ENCODE measurements at regions not wholly inside any gene's neighbourhood (a gene's known extent, or its start where the extent isn't known, plus 50 kb on each side); places are given as distances from the start of the nearest gene placed in this dataset.

DNA sequence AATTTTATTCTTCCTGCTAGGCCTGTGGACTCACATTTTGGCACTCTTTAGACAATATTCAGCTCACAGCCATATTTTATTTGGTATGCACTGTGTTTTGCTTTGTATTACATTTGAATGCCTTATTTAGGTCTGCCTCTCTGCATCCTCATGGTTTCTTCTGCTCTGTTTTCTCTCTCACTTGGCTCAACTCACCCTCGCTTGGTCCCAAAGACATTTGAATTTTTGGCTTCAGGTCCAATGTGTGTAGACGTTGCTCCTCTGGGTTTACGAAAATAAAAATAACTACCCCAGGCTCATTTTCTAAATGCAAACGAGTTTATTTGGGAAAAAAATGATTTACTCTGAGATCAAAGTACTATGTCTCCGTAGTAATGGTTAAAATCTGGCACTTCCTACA is 91.1 kb upstream of the REG3A start:
- no peaks in the 10 kb centered on the region for H3K27me3 Mint-ChIP-seq (ENCODE audit: low read depth, poor library complexity)
- no peaks in the 10 kb centered on the region for H3K9me3 Mint-ChIP-seq
- TF ChIP-seq, protein P1, sequence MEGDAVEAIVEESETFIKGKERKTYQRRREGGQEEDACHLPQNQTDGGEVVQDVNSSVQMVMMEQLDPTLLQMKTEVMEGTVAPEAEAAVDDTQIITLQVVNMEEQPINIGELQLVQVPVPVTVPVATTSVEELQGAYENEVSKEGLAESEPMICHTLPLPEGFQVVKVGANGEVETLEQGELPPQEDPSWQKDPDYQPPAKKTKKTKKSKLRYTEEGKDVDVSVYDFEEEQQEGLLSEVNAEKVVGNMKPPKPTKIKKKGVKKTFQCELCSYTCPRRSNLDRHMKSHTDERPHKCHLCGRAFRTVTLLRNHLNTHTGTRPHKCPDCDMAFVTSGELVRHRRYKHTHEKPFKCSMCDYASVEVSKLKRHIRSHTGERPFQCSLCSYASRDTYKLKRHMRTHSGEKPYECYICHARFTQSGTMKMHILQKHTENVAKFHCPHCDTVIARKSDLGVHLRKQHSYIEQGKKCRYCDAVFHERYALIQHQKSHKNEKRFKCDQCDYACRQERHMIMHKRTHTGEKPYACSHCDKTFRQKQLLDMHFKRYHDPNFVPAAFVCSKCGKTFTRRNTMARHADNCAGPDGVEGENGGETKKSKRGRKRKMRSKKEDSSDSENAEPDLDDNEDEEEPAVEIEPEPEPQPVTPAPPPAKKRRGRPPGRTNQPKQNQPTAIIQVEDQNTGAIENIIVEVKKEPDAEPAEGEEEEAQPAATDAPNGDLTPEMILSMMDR (IDR thresholded peaks at IDR 0.05): no peak
- no peaks in the 10 kb centered on the region for H3K36me3 Mint-ChIP-seq (ENCODE audit: low read depth)
- H3K27ac Mint-ChIP-seq: no peak overlapping the region
- DNase-seq: no peak
- H3K4me1 Mint-ChIP-seq: peaks cover 13% of the 10 kb centered on the region
- H3K4me3 Mint-ChIP-seq: no peak overlapping the region

DNA sequence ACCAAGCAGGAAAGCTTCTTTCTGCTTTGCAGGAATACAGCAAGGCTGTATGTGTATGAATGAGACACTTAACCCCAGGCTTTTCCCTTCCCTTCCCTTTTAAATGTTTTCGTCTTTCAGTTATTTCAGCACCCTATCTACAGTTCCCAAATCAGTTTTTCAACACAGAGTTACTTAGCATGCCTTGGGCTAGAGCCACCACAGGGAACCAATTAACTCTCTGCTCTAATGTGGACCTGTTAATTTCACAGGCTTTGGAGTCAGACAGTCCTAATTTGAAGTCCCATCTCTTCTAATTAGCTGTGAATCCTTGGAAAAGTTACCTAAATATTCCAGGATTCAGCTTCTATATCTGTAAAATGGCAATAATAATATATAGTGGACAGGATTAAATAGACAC is 89.2 kb upstream of the REG3A start:
- Mint-ChIP-seq H3K36me3 (ENCODE audit: low read depth) (no peaks in the 10 kb centered on the region), H3K27me3 (ENCODE audit: low read depth, poor library complexity) (no peaks in the 10 kb centered on the region), H3K27ac (no peak overlapping the region), H3K4me1 (peaks cover 11% of the 10 kb centered on the region), H3K9me3 (no peaks in the 10 kb centered on the region), H3K4me3 (no peak overlapping the region)
- DNase-seq: no peak
- TF ChIP-seq, protein P1 (IDR thresholded peaks at IDR 0.05): no peak

DNA sequence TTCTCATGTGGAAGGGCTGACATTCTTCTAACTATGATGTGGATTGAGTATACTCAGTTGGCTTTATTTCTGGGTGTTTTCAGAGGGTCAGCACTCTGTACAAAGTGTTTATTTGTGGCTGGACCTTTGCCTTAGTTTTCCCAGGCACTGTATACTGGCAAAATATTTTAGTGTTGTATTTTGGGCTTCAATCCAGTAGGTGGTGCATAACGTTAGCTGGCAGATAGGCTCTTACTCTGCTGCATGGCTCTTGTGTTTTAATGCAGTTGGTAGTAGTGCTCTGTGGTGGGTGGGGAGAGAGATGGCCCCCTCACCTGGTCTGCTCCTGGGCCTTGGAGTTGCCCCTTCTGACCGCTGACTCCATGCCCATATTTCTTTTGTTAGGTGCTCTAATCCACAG is 75.6 kb upstream of the REG3A start:
- no peak overlapping the region for H3K27ac Mint-ChIP-seq
- no peak overlapping the region for H3K4me3 Mint-ChIP-seq
- H3K4me1 Mint-ChIP-seq: no peaks in the 10 kb centered on the region
- H3K9me3 Mint-ChIP-seq: peaks cover 36% of the 10 kb centered on the region
- no peak for DNase-seq
- TF ChIP-seq, protein P1 (IDR thresholded peaks at IDR 0.05): no peak
- no peaks in the 10 kb centered on the region for H3K27me3 Mint-ChIP-seq (ENCODE audit: low read depth, poor library complexity)
- peaks cover 5% of the 10 kb centered on the region for H3K36me3 Mint-ChIP-seq (ENCODE audit: low read depth)

DNA sequence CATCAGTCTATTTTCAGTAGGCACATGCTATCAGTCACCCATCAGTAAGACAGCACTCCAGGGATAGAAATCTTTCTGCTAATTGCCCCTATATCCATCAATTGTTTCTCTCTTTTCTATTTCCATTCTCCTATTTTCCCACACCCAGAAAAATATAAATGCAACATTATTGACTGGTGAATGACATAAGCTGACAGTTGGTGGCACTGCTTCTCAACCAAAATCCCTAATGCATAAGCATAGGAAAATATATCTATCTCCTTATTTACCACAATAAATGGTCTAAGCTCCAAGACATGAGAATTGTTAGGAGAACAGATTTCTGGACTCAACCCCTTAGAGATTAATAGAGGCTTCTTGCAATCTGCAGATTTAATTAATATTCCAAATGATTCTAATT is 64.0 kb upstream of the REG3A start:
- Mint-ChIP-seq H3K27ac (no peak overlapping the region), H3K4me1 (peaks cover 16% of the 10 kb centered on the region), H3K27me3 (ENCODE audit: low read depth, poor library complexity) (no peaks in the 10 kb centered on the region), H3K4me3 (no peak overlapping the region), H3K36me3 (ENCODE audit: low read depth) (no peaks in the 10 kb centered on the region), H3K9me3 (no peaks in the 10 kb centered on the region)
- no peak for DNase-seq
- TF ChIP-seq, protein P1 (IDR thresholded peaks at IDR 0.05): no peak

DNA sequence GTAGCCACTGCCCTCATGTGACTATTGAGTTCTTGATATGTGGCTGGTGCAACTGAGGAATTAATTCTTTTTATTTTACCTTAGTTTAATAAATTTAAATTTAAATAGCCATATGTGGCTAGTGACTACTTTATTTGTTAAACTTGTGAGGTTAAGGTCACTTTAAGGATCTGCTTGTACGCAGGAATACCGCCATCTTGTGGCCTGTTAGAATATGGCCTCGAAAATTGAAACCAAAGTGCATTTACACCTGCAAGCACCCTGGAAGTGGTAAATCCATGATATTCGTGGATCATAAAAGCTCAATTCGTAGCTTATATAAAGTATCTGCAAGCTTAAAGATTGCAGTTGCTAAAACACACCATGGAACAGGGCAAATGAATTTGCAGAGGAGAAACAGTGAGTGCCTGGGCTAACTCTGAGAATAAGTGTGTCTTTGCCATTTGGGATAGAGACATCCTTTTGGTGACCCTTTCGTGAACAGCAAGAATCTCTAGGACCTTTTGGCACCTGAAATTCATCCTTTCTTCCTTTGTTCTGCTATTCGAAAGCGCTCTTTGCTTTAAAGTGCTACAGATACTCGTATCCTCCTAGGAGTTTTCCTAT is 59.9 kb upstream of the REG3A start:
- peaks cover 20% of the 10 kb centered on the region for H3K36me3 Mint-ChIP-seq (ENCODE audit: low read depth)
- H3K27ac Mint-ChIP-seq: no peak overlapping the region
- peaks cover 30% of the 10 kb centered on the region for H3K9me3 Mint-ChIP-seq
- H3K4me3 Mint-ChIP-seq: no peak overlapping the region
- TF ChIP-seq, protein P1 (IDR thresholded peaks at IDR 0.05): peak; percentile 89
- peaks cover 22% of the 10 kb centered on the region for H3K4me1 Mint-ChIP-seq
- DNase-seq: peak; percentile 47
- no peaks in the 10 kb centered on the region for H3K27me3 Mint-ChIP-seq (ENCODE audit: low read depth, poor library complexity)

DNA sequence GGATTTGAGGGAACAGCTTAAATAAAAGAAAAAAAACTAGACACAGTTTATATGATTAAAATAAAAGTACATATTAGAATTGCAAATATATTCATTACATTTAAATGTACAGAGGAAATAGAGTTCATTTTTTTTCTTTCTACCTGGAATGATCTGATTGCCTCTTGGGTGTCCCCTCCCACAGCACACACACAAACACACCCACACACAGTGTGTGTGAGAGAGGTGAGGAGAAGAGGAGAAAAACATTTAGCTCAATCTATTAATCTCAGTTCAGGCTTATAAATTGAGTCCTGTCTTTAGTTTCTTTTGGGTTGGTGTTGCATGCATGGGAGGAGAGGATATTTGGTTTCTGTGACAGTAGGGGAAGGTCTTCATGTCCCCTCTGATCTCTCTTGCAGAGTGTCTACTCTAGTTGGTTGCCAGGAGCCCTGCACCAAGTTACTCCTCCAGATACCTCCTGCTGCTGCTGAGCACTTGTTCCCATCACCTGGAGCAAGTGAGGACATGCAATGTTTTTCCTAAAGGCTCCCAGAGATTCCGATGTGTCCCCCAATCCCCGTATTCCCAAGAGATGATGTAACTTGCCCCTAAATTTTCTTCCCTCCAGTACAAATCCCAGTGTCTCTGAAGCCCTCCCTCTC is 50.8 kb upstream of the REG3A start:
- Mint-ChIP-seq H3K4me3 (no peak overlapping the region), H3K4me1 (peaks cover 33% of the 10 kb centered on the region), H3K27me3 (ENCODE audit: low read depth, poor library complexity) (no peaks in the 10 kb centered on the region), H3K27ac (peak overlapping the region; percentile 89), H3K36me3 (ENCODE audit: low read depth) (no peaks in the 10 kb centered on the region), H3K9me3 (peaks cover 5% of the 10 kb centered on the region)
- no peak for DNase-seq
- TF ChIP-seq, protein P1 (IDR thresholded peaks at IDR 0.05): no peak
